AG09309 (cell line): ENCODE measurements at regions not wholly inside any gene's neighbourhood (a gene's known extent, or its start where the extent isn't known, plus 50 kb on each side); places are given as distances from the start of the nearest gene placed in this dataset.

Source experiments
- DNase-seq: peaks from one replicate; pipeline ENCODE4 v3.0.0-alpha.2; 2010; ENCODE audit warnings: low read depth
- H3K4me3 ChIP-seq: 2 replicates; pipeline ENCODE4 v1.5.1; 2011; ENCODE audit warnings: mild to moderate bottlenecking, low read depth, low read length, moderate library complexity; ENCODE audit not compliant: control insufficient read depth
- CTCF ChIP-seq: IDR thresholded peaks from 2 replicates; pipeline ENCODE4 v1.5.1; 2011; ENCODE audit warnings: mild to moderate bottlenecking, low read depth, low read length, inconsistent platforms; ENCODE audit not compliant: insufficient read depth, control insufficient read depth; ENCODE audit errors: missing control alignments

GRCh38 chr7:11952972-11953371, 121.0 kb upstream of the THSD7A start:
- H3K4me3 ChIP-seq = no peak overlapping the region
- no peak for TF ChIP-seq CTCF
- no peak for DNase-seq

- no peak overlapping the region for H3K4me3 ChIP-seq
- DNase-seq = no peak
- no peak for TF ChIP-seq CTCF
Observed at GRCh38 chr7:11956991-11957390, 125.0 kb upstream of the THSD7A start.

- no peak for TF ChIP-seq CTCF
- no peak overlapping the region for H3K4me3 ChIP-seq
- DNase-seq = no peak
Observed at GRCh38 chr7:11957956-11958355, 126.0 kb upstream of the THSD7A start.

- TF ChIP-seq CTCF = no peak
- DNase-seq = no peak
- H3K4me3 ChIP-seq = no peak overlapping the region
Observed at GRCh38 chr7:11959121-11959520, 127.1 kb upstream of the THSD7A start.

GRCh38 chr7:11960621-11961020, 128.6 kb upstream of the THSD7A start:
- H3K4me3 ChIP-seq = no peak overlapping the region
- no peak for DNase-seq
- TF ChIP-seq CTCF = no peak

- no peak for DNase-seq
- TF ChIP-seq CTCF = no peak
- H3K4me3 ChIP-seq = no peak overlapping the region
Observed at GRCh38 chr7:11969643-11970042, 137.6 kb upstream of the THSD7A start.

GRCh38 chr7:11970132-11970531, 138.1 kb upstream of the THSD7A start:
- no peak overlapping the region for H3K4me3 ChIP-seq
- no peak for DNase-seq
- no peak for TF ChIP-seq CTCF
